IMR-90 (cell line): ENCODE measurements at regions not wholly inside any gene's neighbourhood (a gene's known extent, or its start where the extent isn't known, plus 50 kb on each side); places are given as distances from the start of the nearest gene placed in this dataset.

Experiments
- ATAC-seq: fragments of 200-7000 bp; cut with Tn5 transposase; 2 replicates; pipeline ENCODE4 v1.9.1; 2020; ENCODE audit warnings: low read depth, mild to moderate bottlenecking, moderate library complexity
- BruUV-seq: library from RNA; stranded (reverse); fragments of 400-500 nt; replicated peaks from 2 replicates; lab custom pipeline; 2021; lab: Mats Ljungman, UMichigan
- CTCF ChIA-PET: fragments of 300-600 bp; formaldehyde crosslinking; extraction: SDS; loops from one replicate; lab custom pipeline; 2021; ENCODE audit warnings: antibody characterized with exemption; lab: Yijun Ruan, JAX
- POLR2A ChIA-PET: fragments of 300-600 bp; sonication (Branson Sonifier 250); formaldehyde crosslinking; loops from one replicate; lab custom pipeline; 2022; ENCODE audit warnings: antibody characterized with exemption; ENCODE audit not compliant: unreplicated experiment; lab: Charles Lee
- DNase-seq: peaks from one replicate; pipeline ENCODE4 v3.0.0; 2013
- H2AFZ ChIP-seq: replicated peaks from 2 replicates; pipeline ENCODE3; 2013; ENCODE audit warnings: low read length, mild to moderate bottlenecking; ENCODE audit not compliant: poor library complexity
- H2AK5ac ChIP-seq: 2 replicates; pipeline ENCODE4 v1.6.1; 2013; ENCODE audit warnings: low read depth, low read length, inconsistent platforms
- H2AK9ac ChIP-seq: replicated peaks from 2 replicates; pipeline ENCODE3; 2013; ENCODE audit warnings: mild to moderate bottlenecking, low read depth, low read length, moderate library complexity; ENCODE audit not compliant: poor library complexity
- H2BK120ac ChIP-seq: 2 replicates; pipeline ENCODE4 v1.6.1; 2013; ENCODE audit warnings: low read depth, low read length, inconsistent platforms
- H2BK15ac ChIP-seq: 3 replicates; pipeline ENCODE4 v1.6.1; 2013; ENCODE audit warnings: low read depth, low read length, inconsistent platforms
- H2BK20ac ChIP-seq: 2 replicates; pipeline ENCODE4 v1.6.1; 2013; ENCODE audit warnings: low read depth, mild to moderate bottlenecking, inconsistent platforms, low read length, moderate library complexity
- H2BK5ac ChIP-seq: 2 replicates; pipeline ENCODE4 v1.6.1; 2013; ENCODE audit warnings: mild to moderate bottlenecking, low read depth, low read length, inconsistent platforms; ENCODE audit not compliant: poor library complexity, severe bottlenecking
- H3K14ac ChIP-seq: replicated peaks from 2 replicates; pipeline ENCODE4 v1.6.1; 2013; ENCODE audit warnings: low read depth, low read length, inconsistent platforms
- H3K18ac ChIP-seq: 2 replicates; pipeline ENCODE4 v1.6.1; 2013; ENCODE audit warnings: low read depth, low read length, control low read depth
- H3K23ac ChIP-seq: 2 replicates; pipeline ENCODE4 v1.6.1; 2013; ENCODE audit warnings: low read depth, low read length, inconsistent platforms
- H3K27ac ChIP-seq: 2 replicates; pipeline ENCODE4 v1.5.1; 2013; ENCODE audit warnings: mild to moderate bottlenecking, control low read depth, low read length; ENCODE audit not compliant: insufficient read depth
- H3K27me3 ChIP-seq: 2 replicates; pipeline ENCODE4 v1.6.1; 2013; ENCODE audit warnings: low read length; ENCODE audit not compliant: control insufficient read depth, insufficient read depth
- H3K36me3 ChIP-seq: 2 replicates; pipeline ENCODE4 v1.6.1; 2013; ENCODE audit warnings: low read length, mixed read lengths; ENCODE audit not compliant: control insufficient read depth, insufficient read depth
- H3K4ac ChIP-seq: 2 replicates; pipeline ENCODE4 v1.6.1; 2013; ENCODE audit warnings: low read depth, low read length, inconsistent platforms
- H3K4me1 ChIP-seq: 2 replicates; pipeline ENCODE4 v1.6.1; 2013; ENCODE audit warnings: low read length, mixed read lengths; ENCODE audit not compliant: control insufficient read depth, insufficient read depth
- H3K4me2 ChIP-seq: 2 replicates; pipeline ENCODE4 v1.6.1; 2013; ENCODE audit warnings: low read depth, mild to moderate bottlenecking, control low read depth, low read length, moderate library complexity
- H3K4me3 ChIP-seq: 2 replicates; pipeline ENCODE4 v1.5.1; 2013; ENCODE audit warnings: low read depth, mild to moderate bottlenecking, control low read depth, low read length, moderate library complexity; ENCODE audit not compliant: insufficient read depth
- H3K56ac ChIP-seq: 2 replicates; pipeline ENCODE4 v1.6.1; 2013; ENCODE audit warnings: low read length, inconsistent platforms; ENCODE audit not compliant: insufficient read depth; ENCODE audit errors: extremely low read depth
- H3K79me1 ChIP-seq, 2 experiments: 2 replicates each; pipeline ENCODE4 v1.6.1; 2013; ENCODE audit warnings: low read length in 2 of 2, inconsistent platforms in 1 of 2, low read depth in 1 of 2
- H3K9ac ChIP-seq: 2 replicates; pipeline ENCODE4 v1.6.1; 2013; ENCODE audit warnings: low read depth, low read length, control low read depth
- H3K9me1 ChIP-seq: 2 replicates; pipeline ENCODE4 v1.6.1; 2013; ENCODE audit warnings: low read length, inconsistent platforms; ENCODE audit not compliant: insufficient read depth
- H3K9me3 ChIP-seq: 2 replicates; pipeline ENCODE4 v1.6.1; 2013; ENCODE audit warnings: low read length; ENCODE audit not compliant: control insufficient read depth, insufficient read depth
- H4K20me1 ChIP-seq: 2 replicates; pipeline ENCODE4 v1.6.1; 2013; ENCODE audit warnings: low read length, inconsistent platforms; ENCODE audit not compliant: insufficient read depth
- H4K5ac ChIP-seq: 2 replicates; pipeline ENCODE4 v1.6.1; 2013; ENCODE audit warnings: mild to moderate bottlenecking, low read depth, low read length, control low read depth
- H4K8ac ChIP-seq, 2 experiments: 2 replicates each; pipeline ENCODE4 v1.6.1; 2013; ENCODE audit warnings: low read depth in 2 of 2, low read length in 2 of 2, control low read depth in 1 of 2, inconsistent platforms in 1 of 2
- H4K91ac ChIP-seq: 2 replicates; pipeline ENCODE4 v1.6.1; 2013; ENCODE audit warnings: low read depth, low read length, inconsistent platforms; ENCODE audit not compliant: insufficient read depth
- BHLHE40 ChIP-seq: fragments of 150-350 bp; IDR thresholded peaks from 2 replicates; pipeline ENCODE4 v1.6.1; 2016; ENCODE audit warnings: mild to moderate bottlenecking, low read depth, low read length
- CEBPB ChIP-seq: IDR thresholded peaks from 2 replicates; pipeline ENCODE4 v1.6.1; 2012; ENCODE audit warnings: low read depth, low read length, improper control_type of control experiment
- FOS ChIP-seq: fragments of 150-350 bp; IDR thresholded peaks from 2 replicates; pipeline ENCODE4 v1.6.1; 2016; ENCODE audit warnings: low read depth, low read length
- MAFK ChIP-seq: IDR thresholded peaks from 2 replicates; pipeline ENCODE4 v1.6.1; 2012; ENCODE audit warnings: low read depth, low read length, improper control_type of control experiment
- MAZ ChIP-seq: IDR thresholded peaks from 2 replicates; pipeline ENCODE4 v1.6.1; 2012; ENCODE audit warnings: low read depth, mild to moderate bottlenecking, low read length, improper control_type of control experiment, moderate library complexity, borderline replicate concordance
- MXI1 ChIP-seq: IDR thresholded peaks from 2 replicates; pipeline ENCODE4 v1.6.1; 2012; ENCODE audit warnings: low read depth, mild to moderate bottlenecking, low read length, moderate library complexity, borderline replicate concordance
- NFE2L2 ChIP-seq: fragments of 150-350 bp; IDR thresholded peaks from 2 replicates; pipeline ENCODE4 v1.6.1; 2016; ENCODE audit warnings: low read depth, mild to moderate bottlenecking, low read length
- POLR2A ChIP-seq: IDR thresholded peaks from 2 replicates; pipeline ENCODE4 v1.6.1; 2012; ENCODE audit warnings: mild to moderate bottlenecking, low read depth, low read length
- RAD21 ChIP-seq: IDR thresholded peaks from 2 replicates; pipeline ENCODE4 v1.6.1; 2012; ENCODE audit warnings: low read length, improper control_type of control experiment
- RCOR1 ChIP-seq: IDR thresholded peaks from 2 replicates; pipeline ENCODE4 v1.6.1; 2012; ENCODE audit warnings: mild to moderate bottlenecking, low read length, improper control_type of control experiment; ENCODE audit not compliant: insufficient replicate concordance
- RFX5 ChIP-seq: IDR thresholded peaks from 2 replicates; pipeline ENCODE4 v1.8.0; 2012; ENCODE audit warnings: low read depth, mild to moderate bottlenecking, low read length, moderate library complexity
- SMC3 ChIP-seq: fragments of 150-350 bp; IDR thresholded peaks from 2 replicates; pipeline ENCODE4 v1.6.1; 2016; ENCODE audit warnings: low read depth, mild to moderate bottlenecking, antibody characterized with exemption, low read length, moderate library complexity
- WGBS, 2 experiments: methylation state at CpG; one replicate each; pipeline versions ENCODE4 v1.1.5 to v1.1.7; 2013; ENCODE audit warnings: missing lambda C conversion rate in 2 of 2; ENCODE audit not compliant: insufficient read length in 1 of 2; ENCODE audit errors: extremely low coverage in 2 of 2; 5-methylcytosine and 5-hydroxymethylcytosine counted together
- dilution Hi-C: fragments of 300-500 bp; cut with HindIII; formaldehyde crosslinking; loops from one replicate; pipeline ENCODE4 v1.14.3; 2018; ENCODE audit warnings: low sequenced_read_pairs; ENCODE audit not compliant: unreplicated experiment
- in situ Hi-C: fragments of 300-500 bp; cut with MboI; formaldehyde crosslinking; loops from 3 replicates; pipeline ENCODE4 v1.14.3; 2019; ENCODE audit warnings: low sequenced_read_pairs, inconsistent platforms, mixed read lengths
- intact Hi-C: fragments of 100-400 bp; cut with micrococcal nuclease; formaldehyde crosslinking; loops from 2 replicates; pipeline ENCODE4 v1.10.0; 2022
- TF ChIP-seq, protein P1 (sequence below): fragments of 150-350 bp; IDR thresholded peaks from 2 replicates; pipeline ENCODE4 v1.6.1; 2016; ENCODE audit warnings: low read depth, mild to moderate bottlenecking, low read length, moderate library complexity, borderline replicate concordance
- TF ChIP-seq, protein P2 (sequence below): fragments of 150-350 bp; IDR thresholded peaks from 2 replicates; pipeline ENCODE4 v1.6.1; 2017; ENCODE audit warnings: mild to moderate bottlenecking, antibody characterized with exemption, low read length, low read depth
- TF ChIP-seq, protein P3 (sequence below): conservative IDR thresholded peaks from 2 replicates; pipeline ENCODE4 v1.5.1; 2012; ENCODE audit warnings: mild to moderate bottlenecking, low read depth, low read length, improper control_type of control experiment

DNA sequence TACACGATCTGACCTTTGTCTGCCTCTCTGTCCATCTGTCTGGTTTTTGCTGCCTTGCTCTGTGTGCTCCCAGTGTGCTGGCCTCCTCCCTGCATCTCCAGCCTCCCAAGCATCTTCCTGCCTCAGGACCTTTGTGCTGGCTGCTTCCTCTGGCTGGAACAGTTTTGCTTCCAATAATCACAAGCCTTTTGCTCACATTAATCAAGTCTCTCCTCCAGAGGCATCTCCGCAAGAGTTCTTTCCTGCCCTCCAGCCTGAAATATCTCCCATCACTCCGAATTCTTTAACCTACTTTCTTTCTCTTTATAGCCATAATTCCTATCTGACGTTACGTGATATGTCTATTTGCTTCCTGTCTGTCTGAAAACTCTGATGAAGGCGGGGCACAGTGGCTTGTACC lies 267.1 kb downstream of the ABCC12 start:
- H3K27ac ChIP-seq, result no peak overlapping the region

More for the DNA sequence above, 267.1 kb downstream of the ABCC12 start:
- no peaks in the 10 kb centered on the region for H3K27me3 ChIP-seq
- H2AK9ac ChIP-seq, result no peak overlapping the region
- H3K9me3 ChIP-seq, result no peaks in the 10 kb centered on the region
- H4K91ac ChIP-seq, result no peak overlapping the region
- H3K4ac ChIP-seq, result 0 out of 2 replicates have a peak overlapping the region, but pooled peaks have one; percentile 24
- no TSS peak for BruUV-seq
- no peak overlapping the region for H3K9ac ChIP-seq
- H2AFZ ChIP-seq, result no peak overlapping the region
- TF ChIP-seq RFX5 (no peak), RAD21 (no peak), CEBPB (no peak), NFE2L2 (no peak), SMC3 (no peak), BHLHE40 (no peak), MAZ (no peak), FOS (no peak), POLR2A (no peak), RCOR1 (no peak), MAFK (no peak), MXI1 (no peak)
- TF ChIP-seq, protein P1, sequence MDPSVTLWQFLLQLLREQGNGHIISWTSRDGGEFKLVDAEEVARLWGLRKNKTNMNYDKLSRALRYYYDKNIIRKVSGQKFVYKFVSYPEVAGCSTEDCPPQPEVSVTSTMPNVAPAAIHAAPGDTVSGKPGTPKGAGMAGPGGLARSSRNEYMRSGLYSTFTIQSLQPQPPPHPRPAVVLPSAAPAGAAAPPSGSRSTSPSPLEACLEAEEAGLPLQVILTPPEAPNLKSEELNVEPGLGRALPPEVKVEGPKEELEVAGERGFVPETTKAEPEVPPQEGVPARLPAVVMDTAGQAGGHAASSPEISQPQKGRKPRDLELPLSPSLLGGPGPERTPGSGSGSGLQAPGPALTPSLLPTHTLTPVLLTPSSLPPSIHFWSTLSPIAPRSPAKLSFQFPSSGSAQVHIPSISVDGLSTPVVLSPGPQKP, result no peak
- TF ChIP-seq, protein P2, sequence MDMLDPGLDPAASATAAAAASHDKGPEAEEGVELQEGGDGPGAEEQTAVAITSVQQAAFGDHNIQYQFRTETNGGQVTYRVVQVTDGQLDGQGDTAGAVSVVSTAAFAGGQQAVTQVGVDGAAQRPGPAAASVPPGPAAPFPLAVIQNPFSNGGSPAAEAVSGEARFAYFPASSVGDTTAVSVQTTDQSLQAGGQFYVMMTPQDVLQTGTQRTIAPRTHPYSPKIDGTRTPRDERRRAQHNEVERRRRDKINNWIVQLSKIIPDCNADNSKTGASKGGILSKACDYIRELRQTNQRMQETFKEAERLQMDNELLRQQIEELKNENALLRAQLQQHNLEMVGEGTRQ, result no peak
- TF ChIP-seq, protein P3, sequence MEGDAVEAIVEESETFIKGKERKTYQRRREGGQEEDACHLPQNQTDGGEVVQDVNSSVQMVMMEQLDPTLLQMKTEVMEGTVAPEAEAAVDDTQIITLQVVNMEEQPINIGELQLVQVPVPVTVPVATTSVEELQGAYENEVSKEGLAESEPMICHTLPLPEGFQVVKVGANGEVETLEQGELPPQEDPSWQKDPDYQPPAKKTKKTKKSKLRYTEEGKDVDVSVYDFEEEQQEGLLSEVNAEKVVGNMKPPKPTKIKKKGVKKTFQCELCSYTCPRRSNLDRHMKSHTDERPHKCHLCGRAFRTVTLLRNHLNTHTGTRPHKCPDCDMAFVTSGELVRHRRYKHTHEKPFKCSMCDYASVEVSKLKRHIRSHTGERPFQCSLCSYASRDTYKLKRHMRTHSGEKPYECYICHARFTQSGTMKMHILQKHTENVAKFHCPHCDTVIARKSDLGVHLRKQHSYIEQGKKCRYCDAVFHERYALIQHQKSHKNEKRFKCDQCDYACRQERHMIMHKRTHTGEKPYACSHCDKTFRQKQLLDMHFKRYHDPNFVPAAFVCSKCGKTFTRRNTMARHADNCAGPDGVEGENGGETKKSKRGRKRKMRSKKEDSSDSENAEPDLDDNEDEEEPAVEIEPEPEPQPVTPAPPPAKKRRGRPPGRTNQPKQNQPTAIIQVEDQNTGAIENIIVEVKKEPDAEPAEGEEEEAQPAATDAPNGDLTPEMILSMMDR, result no peak
- H3K4me3 ChIP-seq, result no peak overlapping the region
- H3K56ac ChIP-seq, result no peak overlapping the region
- no peaks in the 10 kb centered on the region for H4K20me1 ChIP-seq
- no peak overlapping the region for H2AK5ac ChIP-seq
- H3K36me3 ChIP-seq, result no peaks in the 10 kb centered on the region
- intact Hi-C loops (loop anchor here (10.0 kb wide), 2 partner anchors 266 to 424 kb away; partner anchors contain the start of genes ABCC12, ITFG1 and PHKB), in situ Hi-C loops (no loop called here), dilution Hi-C loops (no loop called here)
- 0 out of 2 replicates have a peak overlapping the region, but pooled peaks have one; percentile 32 for H3K14ac ChIP-seq
- H4K5ac ChIP-seq, result no peak overlapping the region
- CTCF ChIA-PET, result interaction anchor here (1.0 kb wide), 1 partner anchor 752 kb away, joined by 6 read pairs; no protein-coding TSS in a partner anchor
- no peaks in the 10 kb centered on the region for H3K79me1 ChIP-seq
- WGBS, 2 experiments, result 59 to 100% methylated on average over 2 to 3 of the region's 6 CpGs
- H2BK5ac ChIP-seq, result peak overlapping the region; percentile 3
- H3K4me1 ChIP-seq, result peaks cover 6% of the 10 kb centered on the region
- H4K8ac ChIP-seq, result no peak overlapping the region; a peak in 1 of 4 replicates
- H3K18ac ChIP-seq, result peak overlapping the region; percentile 11; the same call in 1 of the 2 replicates
- ATAC-seq (no peak), DNase-seq (no peak)
- peak overlapping the region; percentile 66; the same call in 1 of the 2 replicates for H2BK20ac ChIP-seq
- H2BK120ac ChIP-seq, result peak overlapping the region; percentile 16
- no peaks in the 10 kb centered on the region for H3K9me1 ChIP-seq
- H2BK15ac ChIP-seq, result no peak overlapping the region; the same call in 2 of the 3 replicates
- POLR2A ChIA-PET, result no interaction called here
- no peak overlapping the region; the same call in 1 of the 2 replicates for H3K23ac ChIP-seq
- no peak overlapping the region for H3K4me2 ChIP-seq
